GM20431 (cell line): ENCODE measurements at regions not wholly inside any gene's neighbourhood (a gene's known extent, or its start where the extent isn't known, plus 50 kb on each side); places are given as distances from the start of the nearest gene placed in this dataset.
"Not testable (repeated sequence)": the region's sequence is repeated elsewhere in the genome, so short reads cannot be mapped to it uniquely, and the experiment has no call there.

Experiments used
- in situ Hi-C: fragments of 300-500 bp; cut with MseI, MboI; formaldehyde crosslinking; loops from one replicate; pipeline ENCODE4 v1.15.0; 2020; ENCODE audit warnings: low sequenced_read_pairs; ENCODE audit not compliant: unreplicated experiment

- in situ Hi-C loops = loop anchor here (25.0 kb wide), 1 partner anchor 149 kb away; no protein-coding TSS in a partner anchor
These were observed 184.8 kb downstream of the SHQ1 start for GRCh38 chr3:72663429-72663828.

- in situ Hi-C loops = loop anchor here (25.0 kb wide), 1 partner anchor 151 kb away; no protein-coding TSS in a partner anchor
These were observed 187.2 kb downstream of the SHQ1 start for GRCh38 chr3:72661115-72661457.

GRCh38 chr3:72660270-72661114 lies 187.8 kb downstream of the SHQ1 start:
- in situ Hi-C loops = loop anchor here (25.0 kb wide), 1 partner anchor 152 kb away; no protein-coding TSS in a partner anchor

GRCh38 chr3:72659596-72659995 lies 188.6 kb downstream of the SHQ1 start:
- in situ Hi-C loops = loop anchor here (25.0 kb wide), 1 partner anchor 153 kb away; no protein-coding TSS in a partner anchor

GRCh38 chr3:72659188-72659587 lies 189.1 kb downstream of the SHQ1 start:
- in situ Hi-C loops = loop anchor here (25.0 kb wide), 1 partner anchor 153 kb away; no protein-coding TSS in a partner anchor

GRCh38 chr3:72658466-72659100 lies 189.7 kb downstream of the SHQ1 start:
- in situ Hi-C loops = loop anchor here (25.0 kb wide), 1 partner anchor 154 kb away; no protein-coding TSS in a partner anchor

- in situ Hi-C loops = loop anchor here (25.0 kb wide), 1 partner anchor 155 kb away; no protein-coding TSS in a partner anchor
These were observed 190.6 kb downstream of the SHQ1 start for GRCh38 chr3:72657666-72658065.

- in situ Hi-C loops = loop anchor here (25.0 kb wide), 1 partner anchor 157 kb away; no protein-coding TSS in a partner anchor
These were observed 192.5 kb downstream of the SHQ1 start for GRCh38 chr3:72655723-72656122.

- in situ Hi-C loops = loop anchor here (25.0 kb wide), 1 partner anchor 157 kb away; no protein-coding TSS in a partner anchor
These were observed 193.1 kb downstream of the SHQ1 start for GRCh38 chr3:72655131-72655551.

- in situ Hi-C loops = loop anchor here (25.0 kb wide), 1 partner anchor 160 kb away; no protein-coding TSS in a partner anchor
These were observed 195.8 kb downstream of the SHQ1 start for GRCh38 chr3:72652395-72652794.

- in situ Hi-C loops = loop anchor here (25.0 kb wide), 1 partner anchor 161 kb away; no protein-coding TSS in a partner anchor
These were observed 196.7 kb downstream of the SHQ1 start for GRCh38 chr3:72651498-72651897.

- in situ Hi-C loops = no loop called here
These were observed 202.0 kb downstream of the SHQ1 start for GRCh38 chr3:72646263-72646662.

- in situ Hi-C loops = not testable (repeated sequence)
These were observed 204.6 kb downstream of the SHQ1 start for GRCh38 chr3:72643635-72644034.

- in situ Hi-C loops = no loop called here
These were observed 206.6 kb downstream of the SHQ1 start for GRCh38 chr3:72641684-72642083.

GRCh38 chr3:72641072-72641471 lies 207.2 kb downstream of the SHQ1 start:
- in situ Hi-C loops = no loop called here

- in situ Hi-C loops = no loop called here
These were observed 211.2 kb downstream of the SHQ1 start for GRCh38 chr3:72636969-72637597.

- in situ Hi-C loops = no loop called here
These were observed 212.7 kb downstream of the SHQ1 start for GRCh38 chr3:72635551-72635950.

- in situ Hi-C loops = no loop called here
These were observed 214.1 kb downstream of the SHQ1 start for GRCh38 chr3:72634128-72634527.

GRCh38 chr3:72633534-72633933 lies 214.7 kb downstream of the SHQ1 start:
- in situ Hi-C loops = no loop called here

GRCh38 chr3:72633121-72633520 lies 215.1 kb downstream of the SHQ1 start:
- in situ Hi-C loops = no loop called here
